GM11168 (cell line): ENCODE measurements at regions not wholly inside any gene's neighbourhood (a gene's known extent, or its start where the extent isn't known, plus 50 kb on each side); places are given as distances from the start of the nearest gene placed in this dataset.
"Not testable (repeated sequence)": the region's sequence is repeated elsewhere in the genome, so short reads cannot be mapped to it uniquely, and the experiment has no call there.

Experiments
- in situ Hi-C: fragments of 300-500 bp; cut with MboI; formaldehyde crosslinking; loops from one replicate; pipeline ENCODE4 v1.12.0; 2022; ENCODE audit warnings: low sequenced_read_pairs; ENCODE audit not compliant: unreplicated experiment

DNA sequence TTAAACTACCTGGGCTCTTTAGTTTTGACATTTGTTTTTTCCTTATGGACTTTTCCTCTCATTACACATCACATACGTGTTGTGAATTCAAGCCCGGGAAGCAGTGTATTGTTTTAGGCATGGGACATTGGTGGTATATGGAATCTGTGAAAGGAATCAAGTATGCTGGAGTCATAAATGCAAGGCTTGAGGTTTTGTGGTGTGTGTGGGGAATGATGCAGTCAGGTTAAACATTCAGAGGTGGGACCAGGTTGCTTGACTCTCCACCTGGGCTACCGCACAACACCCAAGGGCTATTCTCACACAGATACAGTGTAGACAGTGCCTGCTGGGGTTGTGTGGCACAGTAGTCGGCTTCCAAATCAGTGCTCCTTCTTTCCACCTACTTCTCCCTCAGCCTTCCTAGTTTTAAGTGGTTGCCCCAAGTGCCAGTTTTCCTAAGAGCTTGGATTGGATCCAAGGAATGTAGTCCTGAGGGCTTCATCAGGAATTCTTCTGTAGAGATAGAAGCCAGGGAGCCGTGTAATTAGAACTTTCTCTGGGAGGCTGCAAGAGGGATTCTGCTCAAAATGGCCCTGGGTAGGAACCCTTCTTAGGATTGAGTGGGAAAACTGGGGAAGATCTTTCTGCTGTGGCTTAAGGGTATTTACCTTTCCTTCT lies 243.7 kb downstream of the C12orf75 start:
- in situ Hi-C loops: no loop called here

DNA sequence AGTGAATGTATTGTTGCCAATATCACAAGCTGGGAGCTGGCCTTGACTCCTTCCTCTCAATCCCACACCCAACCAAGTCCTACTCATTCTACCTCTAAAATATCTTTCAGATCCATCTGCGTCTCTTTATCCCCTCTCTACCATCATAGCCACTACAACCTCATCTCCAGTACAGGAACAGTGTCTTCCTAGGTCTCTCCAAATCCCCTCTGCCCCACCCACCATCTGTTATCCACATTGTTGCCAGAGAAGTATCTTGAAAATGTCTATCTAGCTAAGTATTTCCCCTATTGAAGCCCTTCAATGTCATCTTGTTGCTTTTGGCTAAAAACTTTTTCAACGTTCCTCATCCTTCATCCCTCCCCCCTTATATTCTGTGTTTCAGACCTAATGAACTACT lies 244.7 kb downstream of the C12orf75 start:
- in situ Hi-C loops: no loop called here

DNA sequence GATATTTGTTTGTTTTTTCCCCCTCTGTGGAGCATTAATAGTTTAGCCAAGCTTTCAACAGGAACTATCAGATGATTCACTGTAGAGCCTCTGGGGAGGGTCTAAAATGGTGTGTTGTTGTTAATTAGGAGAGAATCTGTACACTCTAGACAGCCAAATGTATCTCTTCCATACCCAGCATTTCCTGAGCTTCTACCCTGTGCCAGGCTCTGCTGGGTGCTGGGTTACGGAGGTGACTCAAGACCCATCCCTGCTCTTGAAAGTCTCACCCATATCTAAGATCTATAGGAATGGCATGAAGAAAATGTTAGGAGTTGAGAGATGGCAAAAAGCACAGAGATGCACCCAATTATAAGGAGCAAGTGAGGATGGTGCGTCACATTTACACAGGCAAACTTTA lies 245.8 kb downstream of the C12orf75 start:
- in situ Hi-C loops: no loop called here

DNA sequence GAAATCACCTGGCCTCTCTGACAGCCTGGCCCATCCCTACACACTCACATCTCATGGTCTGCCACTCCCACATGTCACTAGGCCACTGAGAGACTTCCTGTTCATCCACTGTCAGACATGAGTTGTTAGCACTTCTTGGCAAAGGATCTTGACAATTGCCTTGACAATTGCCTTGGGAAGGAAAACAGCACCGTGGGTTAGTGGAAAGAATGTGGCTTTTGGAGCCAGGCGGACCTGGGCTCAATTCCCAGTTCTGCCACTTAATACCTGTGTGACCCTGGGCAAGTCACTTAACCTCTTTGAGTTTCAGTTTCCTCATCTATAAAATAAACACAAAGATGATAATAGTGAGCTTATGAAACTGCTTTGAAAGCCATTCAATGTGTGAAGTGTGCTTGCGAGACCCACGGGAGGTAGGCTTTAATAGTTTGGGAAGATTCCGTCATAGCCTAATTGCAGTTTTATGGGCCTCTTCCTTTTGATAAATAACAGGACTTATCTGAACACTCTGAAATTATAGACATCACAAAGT lies 250.4 kb downstream of the C12orf75 start:
- in situ Hi-C loops: no loop called here

DNA sequence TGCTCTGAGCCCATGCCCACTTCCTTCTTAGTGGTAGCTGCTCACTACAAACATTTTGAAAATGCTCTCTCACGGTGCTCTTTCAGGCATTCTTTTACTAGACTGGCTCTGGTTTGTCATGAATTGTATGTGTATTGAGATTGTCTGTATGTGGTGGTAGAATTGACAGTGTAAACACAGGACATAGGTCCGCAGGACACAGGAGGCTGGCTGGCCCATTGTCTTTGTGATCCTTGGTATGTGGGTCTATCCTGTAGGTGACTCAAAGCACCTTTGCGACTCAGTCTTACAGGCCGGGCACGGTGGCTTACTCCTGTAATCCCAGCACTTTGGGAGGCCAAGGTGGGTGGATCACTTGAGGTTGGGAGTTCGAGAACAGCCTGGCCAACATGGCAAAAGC lies 250.9 kb downstream of the C12orf75 start:
- in situ Hi-C loops: no loop called here

DNA sequence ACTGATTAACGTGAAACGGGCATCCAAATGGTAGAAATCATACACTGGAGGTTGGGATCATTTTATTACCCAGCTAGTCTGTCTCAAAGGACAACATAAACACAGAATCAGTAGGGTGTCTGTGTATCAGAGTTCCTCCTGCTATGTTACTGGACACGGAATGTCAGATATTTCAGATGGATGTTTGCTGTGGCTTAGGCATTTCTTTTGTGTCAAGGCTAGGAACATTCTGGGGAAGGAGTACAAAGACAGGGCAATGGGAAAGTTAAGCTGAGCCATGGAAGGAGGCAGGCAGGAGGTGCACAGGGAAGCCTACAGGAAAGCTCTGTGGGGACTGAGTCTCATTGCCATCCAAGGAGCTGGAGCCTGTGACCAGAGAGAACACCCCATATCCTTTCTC lies 254.6 kb downstream of the C12orf75 start:
- in situ Hi-C loops: no loop called here

DNA sequence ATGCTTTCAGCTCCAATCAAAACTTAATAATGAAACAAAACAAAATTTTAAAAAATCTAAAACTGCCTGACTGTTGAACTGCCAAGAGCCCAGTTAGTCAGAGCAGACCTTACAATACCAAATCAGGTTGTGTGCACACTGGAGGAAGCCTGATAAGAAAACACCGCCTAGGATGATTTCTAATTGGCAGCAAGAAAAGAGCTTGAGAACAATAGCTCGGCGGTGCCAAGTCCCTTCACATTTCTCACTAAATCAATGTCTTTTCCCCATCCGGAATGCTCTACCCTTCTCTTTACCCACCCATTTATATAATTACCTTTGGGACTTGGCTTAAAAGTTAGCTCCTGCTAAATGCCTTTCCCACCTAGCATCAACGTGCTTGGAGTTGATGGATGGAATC lies 256.7 kb downstream of the C12orf75 start:
- in situ Hi-C loops: no loop called here

DNA sequence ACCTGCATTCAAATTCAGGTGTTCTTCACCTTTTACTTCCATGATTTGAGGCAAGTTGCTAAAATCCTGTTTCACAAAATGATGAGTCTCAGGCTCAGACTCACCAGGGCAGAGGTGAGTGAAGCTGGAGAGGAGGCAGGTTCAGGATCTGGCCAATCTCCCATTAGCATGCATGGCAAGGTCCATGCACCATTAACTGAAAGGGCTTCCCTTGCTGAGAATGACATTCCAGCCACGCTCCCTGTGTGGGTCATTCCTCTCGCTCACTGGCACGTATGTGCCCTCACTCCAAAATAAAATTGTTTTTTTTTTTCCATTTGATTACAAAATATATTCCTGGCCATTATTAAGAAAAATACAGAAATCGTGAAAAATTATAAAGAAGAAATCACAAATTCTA lies 257.6 kb downstream of the C12orf75 start:
- in situ Hi-C loops: no loop called here

DNA sequence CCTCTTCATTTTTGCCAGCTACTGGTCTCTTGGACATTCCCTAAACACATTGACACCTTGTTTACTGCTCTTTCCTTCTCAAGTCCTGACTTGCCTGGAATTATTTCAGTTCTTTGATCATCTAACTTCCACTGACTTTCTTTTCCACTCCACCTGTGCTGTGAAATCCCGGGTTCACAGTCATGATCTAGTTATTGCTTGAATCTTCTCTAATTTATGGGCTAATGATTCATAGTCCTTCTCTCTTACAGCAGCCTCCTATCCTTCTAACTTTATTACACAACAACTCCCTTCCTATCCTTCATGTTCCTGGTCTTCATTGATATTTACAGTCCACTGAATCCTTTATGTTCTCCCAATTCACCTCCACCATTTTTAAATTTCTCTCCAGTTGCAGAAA lies 260.1 kb downstream of the C12orf75 start:
- in situ Hi-C loops: no loop called here

DNA sequence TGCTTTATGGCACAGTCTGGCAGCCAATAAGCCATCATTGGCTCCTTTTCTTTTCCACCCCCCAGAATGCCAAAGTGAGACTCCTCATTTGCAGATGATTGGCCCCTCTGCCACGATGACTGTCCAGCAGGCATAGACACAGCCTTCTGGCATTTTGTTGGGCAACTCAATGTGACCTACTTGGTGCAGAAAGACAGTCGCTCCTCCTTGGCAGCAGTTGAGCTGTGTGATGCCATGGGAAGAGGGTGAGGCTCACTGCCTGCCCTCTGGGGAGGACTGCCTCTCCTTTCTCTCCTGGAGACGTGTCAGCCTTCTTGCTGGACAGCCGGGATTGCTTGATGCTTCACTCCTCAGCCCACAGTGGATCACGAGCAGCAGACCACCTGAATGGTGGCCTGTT lies 264.9 kb downstream of the C12orf75 start:
- in situ Hi-C loops: no loop called here

DNA sequence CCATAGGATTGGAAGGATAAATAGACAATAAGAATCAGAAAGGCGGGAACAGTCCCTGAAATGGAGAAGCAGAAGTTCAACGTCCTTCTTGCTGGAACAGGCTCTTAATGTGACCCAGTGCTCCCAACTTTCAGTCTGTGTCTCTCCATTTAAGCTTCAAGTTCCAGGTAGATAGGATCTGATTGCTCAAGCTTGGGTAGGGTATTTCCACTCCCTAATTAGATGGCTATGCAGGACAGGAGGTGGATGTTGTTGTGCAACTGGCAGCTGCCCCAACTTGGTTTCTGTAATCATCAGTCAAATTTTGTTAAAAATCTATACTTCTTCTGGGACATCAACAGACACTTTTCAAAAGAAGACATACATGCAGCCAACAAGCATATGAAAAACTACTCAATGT lies 266.2 kb downstream of the C12orf75 start:
- in situ Hi-C loops: no loop called here

DNA sequence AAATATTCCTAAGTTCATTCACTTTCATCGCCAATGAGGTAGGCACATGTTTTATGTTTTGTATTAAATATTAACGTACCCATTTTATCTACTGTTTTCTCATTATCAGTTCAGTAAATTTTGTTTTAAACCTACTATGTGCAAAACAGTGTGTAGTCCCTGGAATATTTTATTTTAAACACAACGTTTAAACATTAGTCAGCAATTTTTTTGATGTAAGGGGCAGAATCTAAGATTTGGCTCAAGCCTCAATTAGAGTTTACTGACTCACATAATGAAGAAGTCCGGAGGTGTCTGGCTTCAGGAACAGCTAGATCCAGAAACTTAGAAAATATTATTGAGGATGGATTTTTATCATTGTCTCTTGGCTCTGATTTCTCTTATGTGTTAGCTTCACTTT lies 267.5 kb downstream of the C12orf75 start:
- in situ Hi-C loops: no loop called here

DNA sequence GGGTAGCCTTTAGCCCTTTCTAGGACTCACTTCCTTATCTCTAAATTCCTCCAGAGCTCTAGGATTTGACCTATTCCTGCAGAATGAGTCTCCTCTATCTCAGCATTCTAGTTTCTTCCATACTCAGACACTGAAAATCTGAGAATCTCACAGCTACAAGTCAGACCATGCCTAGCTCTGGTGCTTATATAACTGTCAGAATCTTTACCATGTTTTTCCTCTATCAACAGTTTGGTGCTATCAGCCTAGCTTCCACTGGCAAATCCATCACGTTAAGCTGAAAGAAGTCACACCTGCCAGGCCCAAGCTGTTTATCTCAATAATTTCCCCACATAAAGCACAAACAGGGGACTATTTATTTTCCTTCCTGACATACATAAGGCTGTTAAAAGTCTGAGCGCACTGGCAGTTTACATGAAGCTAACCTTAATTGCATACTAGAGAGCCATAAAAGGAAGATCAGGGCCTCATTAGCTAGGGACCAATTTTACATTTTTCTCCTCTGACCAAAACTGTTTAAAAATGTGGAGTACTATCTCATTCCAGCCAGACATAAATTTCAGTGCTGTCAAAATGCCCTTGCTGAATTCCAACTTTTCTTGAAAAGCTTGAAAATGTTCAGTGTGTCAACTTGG lies 270.5 kb downstream of the C12orf75 start:
- in situ Hi-C loops: no loop called here

DNA sequence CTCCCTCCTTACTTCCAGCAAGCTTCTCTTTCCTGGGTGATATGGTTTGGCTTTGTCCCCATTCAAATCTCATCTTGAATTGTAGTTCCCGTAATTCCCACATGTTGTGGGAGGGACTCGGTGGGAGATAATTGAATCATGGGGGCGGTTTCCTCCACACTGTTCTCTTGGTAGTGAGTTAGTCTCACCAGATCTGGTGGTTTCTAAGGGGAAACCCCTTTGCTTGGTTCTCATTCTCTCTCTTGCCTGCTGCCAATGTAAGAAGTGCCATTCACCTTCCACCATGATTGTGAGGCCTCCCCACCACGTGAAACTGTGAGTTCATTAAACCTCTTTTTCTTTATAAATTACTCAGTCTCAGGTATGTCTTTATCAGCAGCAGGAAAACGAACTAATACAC lies 271.8 kb downstream of the C12orf75 start:
- in situ Hi-C loops: not testable (repeated sequence)

DNA sequence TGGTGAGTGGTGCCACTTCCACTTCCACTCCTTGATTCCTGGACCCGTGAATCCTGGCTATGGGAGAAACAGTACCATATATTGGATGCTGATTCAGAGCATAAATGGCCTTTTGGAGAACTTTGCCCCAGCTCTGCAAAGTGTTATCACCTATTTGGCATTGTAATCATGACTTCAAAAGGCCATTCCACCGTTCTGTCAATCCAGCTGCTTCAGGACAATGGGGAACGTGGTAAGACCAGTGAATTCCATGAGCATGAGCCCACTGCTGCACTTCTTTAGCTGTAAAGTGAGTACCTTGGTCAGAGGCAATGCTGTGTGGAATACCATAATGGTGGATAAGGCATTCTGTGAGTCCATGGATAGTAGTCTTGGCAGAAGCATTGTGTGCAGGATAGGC lies 273.8 kb downstream of the C12orf75 start:
- in situ Hi-C loops: not testable (repeated sequence)

DNA sequence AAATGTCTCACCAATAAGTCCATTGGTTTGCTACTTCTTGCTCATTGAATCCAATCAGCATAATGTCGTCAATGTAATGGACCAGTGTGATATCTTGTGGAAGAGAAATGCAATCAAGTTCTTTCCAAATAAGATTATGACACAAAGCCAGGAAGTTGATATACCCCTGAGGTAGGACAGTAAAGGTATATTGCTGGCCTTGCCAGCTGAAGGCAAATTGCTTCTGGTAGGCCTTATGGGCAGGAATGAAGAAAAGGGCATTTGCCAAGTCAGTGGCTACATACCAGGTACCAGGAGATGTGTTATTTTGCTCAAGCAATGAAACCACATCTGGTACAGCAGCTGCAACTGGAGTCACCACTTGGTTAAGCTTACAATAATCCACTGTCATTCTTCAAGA lies 276.1 kb downstream of the C12orf75 start:
- in situ Hi-C loops: not testable (repeated sequence)

DNA sequence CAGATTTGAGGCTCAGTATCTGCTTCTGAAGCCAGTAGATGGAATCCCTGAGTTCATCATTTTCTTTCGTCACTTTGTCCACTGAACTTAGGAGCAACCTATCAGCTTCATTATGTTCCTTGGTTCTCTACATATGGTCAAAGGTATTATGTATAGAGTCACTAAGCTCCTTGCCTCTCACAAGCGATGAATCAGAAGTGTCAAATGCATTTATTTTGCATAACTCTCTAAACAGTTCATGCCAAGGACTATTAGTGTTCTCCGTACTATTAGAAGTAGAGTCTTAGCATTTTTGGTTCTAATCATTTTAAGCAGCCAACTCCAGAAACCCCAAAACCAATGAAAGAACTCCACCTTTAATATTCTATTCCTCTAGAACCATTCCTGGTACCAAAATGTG lies 278.5 kb downstream of the C12orf75 start:
- in situ Hi-C loops: not testable (repeated sequence)

DNA sequence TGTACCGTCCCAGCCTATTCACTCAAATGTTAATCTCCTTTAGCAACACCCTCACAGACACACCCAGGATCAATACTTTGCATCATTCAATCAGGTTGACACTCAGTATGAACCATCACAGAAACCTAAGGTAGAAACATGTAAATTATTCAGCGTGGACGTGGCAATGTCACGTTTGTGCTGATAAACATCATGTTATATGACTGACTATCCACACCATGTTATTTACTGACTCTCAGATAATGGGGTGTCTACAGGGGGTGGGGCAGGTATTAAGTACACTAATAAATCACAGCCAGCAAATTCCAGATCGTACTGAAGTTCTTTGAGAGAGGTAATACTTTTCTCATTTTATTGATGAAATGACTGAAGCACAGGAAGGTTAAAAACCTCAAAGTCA lies 280.0 kb downstream of the C12orf75 start:
- in situ Hi-C loops: no loop called here

DNA sequence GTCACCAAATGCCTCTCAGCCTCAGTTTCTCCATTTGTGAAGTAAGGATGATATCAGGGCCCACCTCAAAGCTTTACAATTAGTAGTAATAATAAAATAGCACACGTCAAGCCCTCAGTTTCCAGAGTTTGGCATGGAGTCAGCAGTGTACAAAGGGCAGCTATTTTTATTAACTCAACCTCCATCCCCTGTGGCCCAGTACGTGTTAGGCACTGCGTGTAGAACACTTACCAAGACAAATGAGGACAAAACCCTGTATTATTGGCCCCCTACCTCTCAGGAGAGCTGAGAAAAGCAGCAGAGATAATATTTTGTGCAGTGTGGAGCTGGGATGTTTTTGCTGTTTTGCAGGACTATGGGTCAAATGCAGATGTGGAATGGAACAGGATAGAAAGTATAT lies 280.8 kb downstream of the C12orf75 start:
- in situ Hi-C loops: no loop called here

DNA sequence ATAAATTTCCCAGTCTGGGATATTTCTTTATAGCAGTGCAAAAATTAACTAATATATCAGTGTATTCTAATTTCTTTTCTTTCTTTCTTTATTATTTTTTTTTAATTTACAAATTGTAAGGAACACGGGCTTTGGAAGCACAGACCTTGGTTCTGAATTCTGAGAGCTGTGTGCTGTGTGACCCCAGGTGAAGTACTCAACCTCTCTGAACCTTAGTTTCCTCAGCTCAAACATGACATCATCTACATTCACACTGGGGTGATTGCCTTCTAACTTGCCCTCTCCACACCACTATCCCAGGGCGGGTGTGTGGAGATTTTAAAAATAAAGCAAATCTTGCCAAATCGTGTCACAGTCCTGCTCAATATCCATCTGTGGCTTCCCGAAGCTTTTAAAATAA lies 282.8 kb downstream of the C12orf75 start:
- in situ Hi-C loops: no loop called here

DNA sequence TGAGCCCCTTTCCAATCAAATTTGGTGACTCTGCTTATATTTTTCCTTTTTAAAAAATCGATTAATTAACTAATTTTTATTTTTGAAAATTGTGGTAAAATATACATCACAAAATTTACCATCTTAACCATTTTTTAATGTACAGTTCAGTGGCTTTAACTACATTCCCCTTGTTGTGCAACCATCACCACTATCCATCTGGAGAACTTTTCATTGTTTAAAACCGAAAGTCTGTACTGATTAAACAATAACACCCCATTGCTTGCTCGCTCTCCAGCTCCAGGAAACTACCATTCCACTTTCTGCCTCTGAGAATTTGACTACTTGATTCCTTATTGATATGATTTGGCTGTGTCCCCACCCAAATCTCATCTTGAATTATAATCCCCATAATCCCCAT lies 283.4 kb downstream of the C12orf75 start:
- in situ Hi-C loops: no loop called here

DNA sequence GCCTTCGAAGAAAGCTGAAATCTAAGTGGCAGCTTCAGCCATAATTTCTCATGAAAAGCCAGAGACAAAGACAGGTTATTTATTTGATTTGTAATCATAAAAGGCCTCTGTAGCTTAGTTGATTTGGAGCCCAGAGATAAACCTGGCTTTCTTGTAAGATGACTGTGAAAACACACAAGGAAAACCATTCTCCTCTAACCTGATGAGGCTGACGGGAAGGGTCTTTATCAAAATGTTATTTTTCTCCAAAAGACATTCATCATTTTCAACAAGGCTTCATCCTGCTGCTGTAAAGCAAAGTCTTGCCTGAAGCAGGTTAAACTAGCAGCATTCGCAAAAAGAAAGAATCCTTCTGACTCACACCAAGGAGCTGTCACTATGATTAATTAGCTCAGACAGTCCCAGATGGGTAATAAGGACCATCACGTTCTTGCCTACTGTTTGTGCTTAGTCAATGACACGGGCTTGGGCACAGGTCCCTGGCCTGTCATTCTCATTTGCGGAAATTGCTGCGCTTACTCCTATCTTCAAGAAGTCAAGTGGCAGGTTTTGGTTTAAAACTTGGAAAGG lies 286.6 kb downstream of the C12orf75 start:
- in situ Hi-C loops: no loop called here
